Liver (tissue), 8 donors: ENCODE measurements at regions not wholly inside any gene's neighbourhood (a gene's known extent, or its start where the extent isn't known, plus 50 kb on each side); places are given as distances from the start of the nearest gene placed in this dataset.

Experiments used
- DNase-seq: peaks from one replicate; pipeline ENCODE4 v3.0.0-alpha.2; 2017; ENCODE audit warnings: low spot score
- H3K27ac ChIP-seq, 2 donors: one replicate each; pipeline ENCODE4 v1.7.0; 2013; ENCODE audit warnings: inconsistent platforms in 2 of 2, low read length in 2 of 2, control low read depth in 1 of 2, low read depth in 1 of 2, mild to moderate bottlenecking in 1 of 2
- H3K27me3 ChIP-seq, 4 donors: one replicate each; pipeline versions ENCODE4 v1.6.1 to v1.7.0; 2013; ENCODE audit warnings: low read length in 3 of 4, inconsistent platforms in 1 of 4, mild to moderate bottlenecking in 1 of 4, moderate library complexity in 1 of 4; ENCODE audit not compliant: control insufficient read depth in 4 of 4, insufficient read depth in 4 of 4
- H3K36me3 ChIP-seq, 4 donors: one replicate each; pipeline versions ENCODE4 v1.6.1 to v1.7.0; 2013; ENCODE audit warnings: low read length in 3 of 4, mild to moderate bottlenecking in 3 of 4, low read depth in 1 of 4, moderate library complexity in 1 of 4; ENCODE audit not compliant: control insufficient read depth in 4 of 4, insufficient read depth in 3 of 4
- H3K4me1 ChIP-seq, 4 donors: one replicate each; pipeline versions ENCODE4 v1.6.1 to v1.7.0; 2013; ENCODE audit warnings: low read length in 3 of 4, mild to moderate bottlenecking in 3 of 4, moderate library complexity in 1 of 4; ENCODE audit not compliant: control insufficient read depth in 4 of 4, insufficient read depth in 4 of 4
- H3K4me3 ChIP-seq, 3 donors: one replicate each; pipeline versions ENCODE4 v1.6.1 to v1.7.0; 2013; ENCODE audit warnings: low read length in 3 of 3, control low read depth in 1 of 3, low read depth in 1 of 3, mild to moderate bottlenecking in 1 of 3
- H3K9ac ChIP-seq, 2 donors: one replicate each; pipeline ENCODE4 v1.7.0; 2013; ENCODE audit warnings: low read length in 2 of 2, mild to moderate bottlenecking in 2 of 2, moderate library complexity in 2 of 2, control low read depth in 1 of 2, low read depth in 1 of 2
- H3K9me3 ChIP-seq, 4 donors: one replicate each; pipeline versions ENCODE4 v1.6.1 to v1.7.0; 2013; ENCODE audit warnings: low read length in 3 of 4; ENCODE audit not compliant: control insufficient read depth in 4 of 4
- ATF3 ChIP-seq: IDR thresholded peaks from 2 replicates; pipeline ENCODE4 v1.6.1; 2016; ENCODE audit warnings: antibody characterized with exemption
- CTCF ChIP-seq: fragments of 150-350 bp; IDR thresholded peaks from 2 replicates; pipeline ENCODE4 v1.5.1; 2017; ENCODE audit warnings: improper control_type of control experiment, low read depth, low read length; ENCODE audit not compliant: missing input control
- EGR1 ChIP-seq, 2 donors: IDR thresholded peaks; 2 replicates each; pipeline ENCODE4 v1.6.1; 2016 to 2018; ENCODE audit warnings: antibody characterized with exemption in 2 of 2, low read depth in 2 of 2
- FOXA1 ChIP-seq: IDR thresholded peaks from 2 replicates; pipeline ENCODE4 v1.6.1; 2016; ENCODE audit warnings: antibody characterized with exemption
- FOXA2 ChIP-seq: IDR thresholded peaks from 2 replicates; pipeline ENCODE4 v1.6.1; 2016; ENCODE audit warnings: antibody characterized with exemption
- GABPA ChIP-seq, 2 donors: IDR thresholded peaks in 1 of 2; conservative IDR thresholded peaks in 1 of 2; 2 replicates each; pipeline ENCODE4 v1.6.1; 2016; ENCODE audit warnings: antibody characterized with exemption in 2 of 2, mild to moderate bottlenecking in 1 of 2, moderate library complexity in 1 of 2
- HNF4A ChIP-seq, 2 donors: conservative IDR thresholded peaks; 2 replicates each; pipeline ENCODE4 v1.6.1; 2016; ENCODE audit warnings: antibody characterized with exemption in 2 of 2, mild to moderate bottlenecking in 2 of 2
- HNF4G ChIP-seq: IDR thresholded peaks from 2 replicates; pipeline ENCODE4 v1.6.1; 2016; ENCODE audit warnings: antibody characterized with exemption
- JUND ChIP-seq, 2 donors: IDR thresholded peaks; 2 replicates each; pipeline ENCODE4 v1.6.1; 2016; ENCODE audit warnings: antibody characterized with exemption in 2 of 2
- MAX ChIP-seq: IDR thresholded peaks from 2 replicates; pipeline ENCODE4 v1.6.1; 2016; ENCODE audit warnings: antibody characterized with exemption
- NR2F2 ChIP-seq: IDR thresholded peaks from 2 replicates; pipeline ENCODE4 v1.6.1; 2016; ENCODE audit warnings: antibody characterized with exemption
- RAD21 ChIP-seq, 2 donors: IDR thresholded peaks; 2 replicates each; pipeline ENCODE4 v1.6.1; 2016; ENCODE audit warnings: antibody characterized with exemption in 2 of 2, mild to moderate bottlenecking in 2 of 2
- REST ChIP-seq: IDR thresholded peaks from 2 replicates; pipeline ENCODE4 v1.6.1; 2016; ENCODE audit warnings: antibody characterized with exemption, mild to moderate bottlenecking
- RXRA ChIP-seq, 2 donors: IDR thresholded peaks; 2 replicates each; pipeline ENCODE4 v1.6.1; 2017 to 2018; ENCODE audit warnings: antibody characterized with exemption in 2 of 2, mild to moderate bottlenecking in 1 of 2
- SP1 ChIP-seq: IDR thresholded peaks from 2 replicates; pipeline ENCODE4 v1.6.1; 2018; ENCODE audit warnings: antibody characterized with exemption, mild to moderate bottlenecking
- TAF1 ChIP-seq: conservative IDR thresholded peaks from 2 replicates; pipeline ENCODE4 v1.6.1; 2016; ENCODE audit warnings: antibody characterized with exemption, mild to moderate bottlenecking
- YY1 ChIP-seq: IDR thresholded peaks from 2 replicates; pipeline ENCODE4 v1.6.1; 2016; ENCODE audit warnings: antibody characterized with exemption, mild to moderate bottlenecking
- ZBTB33 ChIP-seq: IDR thresholded peaks from 2 replicates; pipeline ENCODE4 v1.6.1; 2016; ENCODE audit warnings: antibody characterized with exemption
- WGBS: extraction: QIAGEN DNeasy Blood & Tissue Kit; methylation state at CpG from one replicate; pipeline ENCODE4 v1.1.7; 2013; 5-methylcytosine and 5-hydroxymethylcytosine counted together
- donor health status: healthy.
- donor health status: healthy.
- donor health status: healthy.
- donor health status: healthy.
- donor health status: healthy.

- 92% methylated on average over 1 of the region's 1 CpG for WGBS
- no peak for DNase-seq
- TF ChIP-seq SP1: no peak
- no peak for TF ChIP-seq GABPA (IDR thresholded peaks at IDR 0.05 in 1 of 2, conservative IDR thresholded peaks at IDR 0.05 in 1 of 2)
- TF ChIP-seq CTCF: no peak
- no peak for TF ChIP-seq FOXA2
- TF ChIP-seq ZBTB33: no peak
- TF ChIP-seq YY1: no peak
- TF ChIP-seq REST: no peak
- TF ChIP-seq RXRA (IDR thresholded peaks at IDR 0.05): no peak
- TF ChIP-seq HNF4A (conservative IDR thresholded peaks at IDR 0.05): no peak
- TF ChIP-seq JUND (IDR thresholded peaks at IDR 0.05): no peak
- TF ChIP-seq ATF3: no peak
- TF ChIP-seq NR2F2: no peak
- no peak for TF ChIP-seq EGR1 (IDR thresholded peaks at IDR 0.05; ENCODE audit: low read depth in 2 of 2)
- TF ChIP-seq TAF1: no peak
- TF ChIP-seq MAX: no peak
- TF ChIP-seq HNF4G: no peak
- TF ChIP-seq FOXA1: no peak
- TF ChIP-seq RAD21 (IDR thresholded peaks at IDR 0.05): no peak
- H3K27ac ChIP-seq: no peak overlapping the region
- H3K9me3 ChIP-seq: peaks cover 0 to 2% (median 0%) of the 10 kb centered on the region in 4 donors
- no peaks in the 10 kb centered on the region for H3K27me3 ChIP-seq
- no peaks in the 10 kb centered on the region for H3K36me3 ChIP-seq
- no peaks in the 10 kb centered on the region for H3K4me1 ChIP-seq
- no peak overlapping the region for H3K9ac ChIP-seq
- no peak overlapping the region for H3K4me3 ChIP-seq
Observed at GRCh38 chr5:89484962-89485361, 602.0 kb upstream of the MEF2C start.
